DND-41 (cell line): ENCODE measurements at regions not wholly inside any gene's neighbourhood (a gene's known extent, or its start where the extent isn't known, plus 50 kb on each side); places are given as distances from the start of the nearest gene placed in this dataset.

ENCODE experiments used
- ATAC-seq: fragments of 200-7000 bp; cut with Tn5 transposase; 3 replicates; pipeline ENCODE4 v1.9.1; 2021; ENCODE audit warnings: low read depth; ENCODE audit not compliant: insufficient read depth
- DNase-seq: peaks from one replicate; pipeline ENCODE4 v3.0.0-alpha.2; 2020
- H2AFZ ChIP-seq: 2 replicates; pipeline ENCODE4 v1.6.0; 2012; ENCODE audit warnings: low read depth, low read length
- H3K27ac ChIP-seq: 2 replicates; pipeline ENCODE4 v1.5.1; 2012; ENCODE audit warnings: low read length, inconsistent platforms
- H3K27me3 ChIP-seq: fragments of 200-600 bp; sonication (generic); 2 replicates; pipeline ENCODE4 v1.6.0; 2012; ENCODE audit warnings: low read length, mild to moderate bottlenecking, inconsistent platforms; ENCODE audit not compliant: insufficient read depth, poor library complexity
- H3K36me3 ChIP-seq: 2 replicates; pipeline ENCODE4 v1.5.1; 2012; ENCODE audit warnings: low read length, inconsistent platforms; ENCODE audit not compliant: insufficient read depth
- H3K4me1 ChIP-seq: 2 replicates; pipeline ENCODE4 v1.5.1; 2012; ENCODE audit warnings: mild to moderate bottlenecking, low read length; ENCODE audit not compliant: insufficient read depth
- H3K4me2 ChIP-seq: 2 replicates; pipeline ENCODE4 v1.6.0; 2012; ENCODE audit warnings: mild to moderate bottlenecking, moderate library complexity, low read length, inconsistent platforms; ENCODE audit not compliant: insufficient read depth
- H3K4me3 ChIP-seq, 2 experiments: fragments of 200-600 bp in 1 of 2; shearing (Covaris generic) in 1 of 2; 2 replicates each; pipeline ENCODE4 v1.5.1; 2012 to 2016; ENCODE audit warnings: inconsistent platforms in 2 of 2, low read length in 2 of 2, mild to moderate bottlenecking in 2 of 2, low read depth in 1 of 2, moderate library complexity in 1 of 2
- H3K79me2 ChIP-seq: 2 replicates; pipeline ENCODE4 v1.6.0; 2012; ENCODE audit warnings: low read length, inconsistent platforms; ENCODE audit not compliant: insufficient read depth
- H3K9ac ChIP-seq: 2 replicates; pipeline ENCODE4 v1.6.0; 2012; ENCODE audit warnings: low read depth, mild to moderate bottlenecking, inconsistent platforms, low read length, moderate library complexity
- H3K9me3 ChIP-seq: 2 replicates; pipeline ENCODE4 v1.5.1; 2012; ENCODE audit warnings: low read length, moderate library complexity, mild to moderate bottlenecking, inconsistent platforms; ENCODE audit not compliant: insufficient read depth, severe bottlenecking
- H4K20me1 ChIP-seq: 2 replicates; pipeline ENCODE4 v1.6.0; 2012; ENCODE audit warnings: low read length; ENCODE audit not compliant: insufficient read depth
- CTCF ChIP-seq: IDR thresholded peaks from 2 replicates; pipeline ENCODE4 v1.5.1; 2012; ENCODE audit warnings: borderline replicate concordance, low read length, moderate library complexity, mild to moderate bottlenecking; ENCODE audit not compliant: poor library complexity, severe bottlenecking; ENCODE audit errors: extremely low read depth
- EZH2 ChIP-seq: IDR thresholded peaks from 3 replicates; pipeline ENCODE4 v1.6.1; 2012; ENCODE audit warnings: borderline replicate concordance, low read depth, mild to moderate bottlenecking, moderate library complexity, low read length, inconsistent platforms; ENCODE audit not compliant: severe bottlenecking

- Histone ChIP-seq H3K4me3 (no peak overlapping the region), H3K27me3 (peaks cover 13% of the 10 kb centered on the region), H3K4me2 (no peak overlapping the region), H3K36me3 (no peaks in the 10 kb centered on the region), H3K9me3 (no peaks in the 10 kb centered on the region), H3K9ac (no peak overlapping the region), H3K4me1 (no peaks in the 10 kb centered on the region), H2AFZ (no peak overlapping the region), H4K20me1 (peaks cover 3% of the 10 kb centered on the region; the same call in 1 of the 2 replicates), H3K79me2 (no peaks in the 10 kb centered on the region), H3K27ac (no peak overlapping the region)
- no peak for ATAC-seq
- TF ChIP-seq CTCF (no peak), EZH2 (no peak)
- DNase-seq: no peak
These were observed 65.7 kb downstream of the SOX1 start for GRCh38 chr13:112132619-112133018.

- no peak for TF ChIP-seq CTCF
- no peak for TF ChIP-seq EZH2
- no peak for ATAC-seq
These were observed 66.8 kb downstream of the SOX1 start for GRCh38 chr13:112133499-112134390.

GRCh38 chr13:112134391-112135075 is 67.6 kb downstream of the SOX1 start:
- no peak overlapping the region for H2AFZ ChIP-seq
- no peak overlapping the region for H3K4me3 ChIP-seq
- DNase-seq: no peak
- no peaks in the 10 kb centered on the region for H3K4me1 ChIP-seq
- ATAC-seq: no peak
- no peaks in the 10 kb centered on the region for H3K9me3 ChIP-seq
- H3K79me2 ChIP-seq: no peaks in the 10 kb centered on the region
- TF ChIP-seq CTCF: no peak
- TF ChIP-seq EZH2: no peak
- H3K27ac ChIP-seq: no peak overlapping the region
- H4K20me1 ChIP-seq: peaks cover 3% of the 10 kb centered on the region; the same call in 1 of the 2 replicates
- H3K27me3 ChIP-seq: peaks cover 12% of the 10 kb centered on the region
- no peaks in the 10 kb centered on the region for H3K36me3 ChIP-seq
- no peak overlapping the region for H3K4me2 ChIP-seq
- H3K9ac ChIP-seq: no peak overlapping the region

More at GRCh38 chr13:112133499-112134390, 66.8 kb downstream of the SOX1 start:
- H2AFZ ChIP-seq: no peak overlapping the region
- no peak overlapping the region for H3K27ac ChIP-seq
- no peak overlapping the region for H3K4me2 ChIP-seq
- H3K9ac ChIP-seq: no peak overlapping the region
- H3K79me2 ChIP-seq: no peaks in the 10 kb centered on the region
- DNase-seq: no peak
- H3K4me1 ChIP-seq: no peaks in the 10 kb centered on the region
- no peaks in the 10 kb centered on the region for H3K36me3 ChIP-seq
- no peaks in the 10 kb centered on the region for H3K9me3 ChIP-seq
- H3K27me3 ChIP-seq: peaks cover 12% of the 10 kb centered on the region
- no peak overlapping the region for H3K4me3 ChIP-seq
- H4K20me1 ChIP-seq: peaks cover 3% of the 10 kb centered on the region; the same call in 1 of the 2 replicates
